GM21447 (cell line): ENCODE measurements at regions not wholly inside any gene's neighbourhood (a gene's known extent, or its start where the extent isn't known, plus 50 kb on each side); places are given as distances from the start of the nearest gene placed in this dataset.
A peak's percentile ranks its signal among the peaks of the same experiment; 100 is the strongest.

Experiments
- ATAC-seq: cut with Tn5 transposase; IDR thresholded peaks from one replicate; pipeline ENCODE4 v1.9.1; 2021; ENCODE audit not compliant: unreplicated experiment

DNA sequence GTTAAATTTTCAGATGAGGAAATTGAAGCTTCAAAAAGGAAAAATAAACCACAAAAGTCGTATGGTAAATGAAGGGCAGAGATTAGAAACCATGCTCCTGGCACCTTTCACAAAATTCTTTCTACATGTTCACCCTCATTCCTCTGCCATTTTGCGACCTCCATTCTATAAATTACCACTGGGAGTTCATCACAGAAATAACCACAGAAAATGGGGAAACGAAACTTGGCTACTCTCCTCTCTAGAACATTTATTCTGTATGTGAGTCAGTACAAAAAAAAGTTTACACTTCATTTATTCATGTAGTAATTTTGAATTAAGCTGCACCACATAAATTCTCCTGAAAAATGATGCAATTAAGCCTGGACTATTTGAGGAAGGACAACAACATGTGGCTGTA lies 320.9 kb upstream of the C1orf87 start:
- ATAC-seq, result no peak

DNA sequence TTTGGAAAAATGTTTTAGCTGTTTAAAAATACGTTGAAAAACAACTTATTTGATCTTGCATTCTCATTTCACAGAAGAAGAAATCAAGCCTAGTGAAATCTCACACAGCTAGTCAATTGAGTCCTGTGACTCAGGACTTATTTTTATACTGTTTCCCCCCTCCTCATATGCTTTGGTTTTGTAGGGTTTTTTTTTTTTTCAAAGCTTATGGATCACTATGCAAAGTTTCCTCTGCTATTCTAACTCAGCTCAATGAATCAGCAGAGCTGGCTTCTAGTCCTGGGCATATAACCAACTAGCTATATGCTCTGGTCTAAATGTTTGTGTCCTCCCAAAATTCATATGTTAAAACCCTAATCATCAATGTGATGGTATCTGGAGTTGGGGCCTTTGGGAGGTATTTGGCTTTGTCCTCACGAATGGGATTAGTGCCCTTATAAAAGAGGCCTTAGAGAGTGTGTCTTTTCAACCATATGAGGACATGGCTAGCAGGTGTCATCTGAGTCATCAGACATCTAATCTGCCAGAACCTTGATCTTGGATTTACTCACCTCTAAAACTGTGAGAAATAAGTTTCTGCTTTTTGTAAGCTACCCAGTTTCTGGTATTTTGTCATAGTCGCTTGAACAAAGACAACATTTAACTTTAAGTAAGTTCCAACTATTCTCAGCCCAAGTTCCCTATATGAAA lies 317.2 kb upstream of the C1orf87 start:
- ATAC-seq, result peak; percentile 68

DNA sequence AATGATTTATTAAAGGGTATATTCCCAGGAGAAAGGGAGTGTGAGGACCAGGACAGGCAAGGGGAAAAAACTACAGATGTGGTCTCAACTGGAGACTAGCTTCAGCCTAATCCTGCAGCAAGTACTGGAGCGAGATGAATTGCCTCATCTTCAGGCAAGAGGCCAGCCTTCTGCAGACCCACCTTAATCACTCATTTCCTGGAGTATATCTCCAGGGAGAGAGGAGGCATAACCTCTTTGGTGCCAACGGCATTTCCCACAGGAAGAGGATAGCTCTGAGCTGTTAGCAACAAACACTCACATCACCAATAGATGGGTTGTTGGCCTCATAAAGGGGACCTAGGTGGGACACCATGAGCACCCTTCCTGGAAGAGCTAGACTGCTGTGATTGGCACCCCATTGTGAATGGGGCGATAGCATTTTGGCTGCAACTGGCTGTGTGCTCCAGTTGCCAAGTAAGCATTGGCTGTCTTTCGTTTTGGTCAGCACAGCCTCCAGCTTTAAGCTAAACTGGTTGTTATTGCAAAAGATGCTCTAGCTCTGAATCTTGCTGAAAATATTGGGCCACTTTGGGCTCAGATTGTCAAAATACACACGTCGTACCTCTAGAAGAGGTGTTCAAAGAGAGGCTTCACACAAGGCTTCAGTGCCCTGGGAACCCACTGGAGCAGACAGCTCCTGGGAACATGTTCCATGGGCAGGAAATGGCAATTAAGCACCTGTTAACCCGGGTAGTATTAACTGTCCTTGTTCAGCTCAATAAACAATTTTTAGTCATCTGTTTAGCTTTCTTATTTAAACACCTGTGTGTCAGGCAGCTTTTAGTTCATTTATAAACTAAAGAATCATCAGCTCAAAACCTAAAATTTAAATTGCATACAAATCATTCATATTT lies 314.8 kb upstream of the C1orf87 start:
- ATAC-seq, result no peak

- no peak for ATAC-seq
Observed at GRCh38 chr1:60387175-60387574, 313.6 kb upstream of the C1orf87 start.

GRCh38 chr1:60386249-60386648 lies 312.7 kb upstream of the C1orf87 start:
- no peak for ATAC-seq

- ATAC-seq, result no peak
Observed at GRCh38 chr1:60376196-60376595, 302.6 kb upstream of the C1orf87 start.

DNA sequence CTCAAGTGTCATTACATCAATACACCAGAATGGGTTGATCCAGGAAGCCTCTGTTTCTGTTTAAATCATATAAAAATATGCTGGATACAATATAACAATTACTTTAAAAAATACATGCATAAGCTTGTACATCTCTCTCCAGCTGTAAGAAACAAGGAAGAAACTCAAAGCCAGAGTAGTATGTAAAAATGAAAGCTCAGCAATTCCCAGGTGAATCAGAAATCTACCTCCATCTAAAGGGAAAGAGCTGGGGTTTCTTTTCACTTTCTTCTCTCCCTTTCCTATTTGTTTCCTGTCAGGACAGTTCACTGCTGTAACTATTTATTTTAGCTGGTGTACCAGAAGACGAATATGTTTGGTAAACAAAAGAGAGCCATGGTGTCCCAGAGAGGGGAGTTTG lies 301.0 kb upstream of the C1orf87 start:
- ATAC-seq, result no peak

- ATAC-seq, result no peak
Observed at GRCh38 chr1:60367532-60367931, 294.0 kb upstream of the C1orf87 start.

GRCh38 chr1:60359431-60359830 lies 285.9 kb upstream of the C1orf87 start:
- no peak for ATAC-seq

DNA sequence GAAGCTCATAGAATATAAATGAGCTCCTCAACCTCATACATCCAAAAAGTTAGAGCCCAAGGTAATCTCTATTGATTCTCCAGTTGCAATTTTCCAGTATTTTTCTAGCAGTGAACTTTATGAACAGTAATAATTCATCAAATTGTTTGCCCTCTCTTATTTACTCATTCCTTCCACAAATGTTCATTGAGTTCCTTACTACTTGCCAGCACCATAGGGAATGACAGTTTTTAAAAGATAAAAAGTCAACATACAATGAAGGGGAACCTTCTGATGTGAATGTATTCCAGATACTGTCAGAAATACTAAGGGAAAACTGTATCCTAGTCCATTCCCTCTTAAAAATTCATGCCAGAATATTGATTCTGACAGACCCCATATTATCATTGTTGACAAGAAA lies 277.0 kb upstream of the C1orf87 start:
- no peak for ATAC-seq

- ATAC-seq, result no peak
Observed at GRCh38 chr1:60348884-60349283, 275.3 kb upstream of the C1orf87 start.

DNA sequence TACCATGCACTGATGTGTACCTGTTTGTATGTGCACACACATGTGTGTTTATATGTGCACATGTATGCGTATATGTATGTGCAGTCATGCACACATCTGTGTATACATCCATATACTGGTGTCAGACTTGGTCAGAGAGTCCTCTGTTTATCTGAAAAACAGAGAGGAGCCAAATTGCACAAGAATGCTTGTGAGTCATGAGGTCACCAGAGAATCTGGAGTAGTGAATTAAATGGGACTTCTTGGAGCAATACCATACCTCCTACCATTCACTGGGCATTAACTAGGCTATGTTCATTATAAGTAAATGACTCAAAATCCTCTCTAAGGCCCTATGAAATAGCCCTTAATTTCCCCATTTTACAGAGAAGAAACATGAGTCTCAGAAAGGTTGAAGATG lies 272.1 kb upstream of the C1orf87 start:
- ATAC-seq, result no peak

GRCh38 chr1:60345049-60345448 lies 271.5 kb upstream of the C1orf87 start:
- no peak for ATAC-seq

DNA sequence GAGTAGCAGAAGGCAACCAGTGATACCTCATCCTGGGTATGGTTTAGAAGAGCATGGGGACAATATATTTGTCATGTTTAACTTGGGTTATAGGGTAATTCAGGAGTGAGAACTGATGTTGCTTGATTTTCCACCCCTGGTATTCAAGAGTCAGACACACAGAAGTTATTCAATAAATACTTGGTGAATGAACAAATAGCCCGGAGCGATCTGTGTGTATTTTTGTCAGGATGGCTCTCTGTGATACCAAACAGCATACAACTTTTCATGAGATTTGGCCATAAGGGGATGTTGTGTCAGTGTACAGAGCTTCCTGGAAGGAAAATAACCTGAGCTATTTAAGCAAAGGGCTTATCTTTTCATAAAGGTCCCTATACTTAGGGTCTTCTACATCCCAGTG lies 270.2 kb upstream of the C1orf87 start:
- no peak for ATAC-seq

- no peak for ATAC-seq
Observed at GRCh38 chr1:60342569-60342968, 269.0 kb upstream of the C1orf87 start.

DNA sequence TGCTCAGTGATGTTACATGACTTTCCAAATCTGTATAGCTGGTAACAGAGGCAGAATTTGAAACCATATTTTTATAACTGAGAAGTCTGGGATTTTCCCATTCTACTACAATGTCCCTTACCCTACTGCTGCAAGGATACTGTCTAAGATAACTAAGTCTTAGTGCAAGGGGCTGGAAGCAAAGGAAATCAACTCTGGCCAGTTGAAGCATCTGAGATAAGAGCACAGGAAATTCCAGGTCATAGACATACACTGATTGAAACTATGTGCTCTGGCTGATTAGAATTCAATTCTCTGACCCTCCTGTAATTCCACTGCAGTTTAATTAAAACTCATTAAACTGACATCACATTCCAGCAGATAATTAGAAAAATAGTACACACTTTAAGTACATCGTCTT lies 267.7 kb upstream of the C1orf87 start:
- no peak for ATAC-seq

DNA sequence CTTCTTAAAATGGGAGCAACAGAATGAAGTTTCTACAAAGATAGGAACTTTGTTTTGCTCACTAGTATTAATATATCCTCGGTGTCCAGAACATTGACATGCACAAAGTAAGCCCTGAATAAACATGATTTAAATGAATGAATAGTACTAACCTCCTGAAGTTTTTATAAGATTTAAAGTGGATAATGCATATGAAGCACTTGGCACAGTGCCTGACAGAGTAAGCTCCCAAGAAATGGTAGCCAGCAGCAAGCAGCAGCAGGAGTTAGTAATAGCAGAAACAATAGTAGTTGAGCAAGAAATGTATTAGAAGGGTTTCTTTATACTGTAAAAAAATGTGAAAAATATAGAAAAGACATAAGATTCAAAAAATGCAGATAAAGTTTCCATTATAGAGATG lies 258.1 kb upstream of the C1orf87 start:
- ATAC-seq, result no peak

GRCh38 chr1:60329651-60330050 lies 256.1 kb upstream of the C1orf87 start:
- ATAC-seq, result no peak

GRCh38 chr1:60311838-60312237 lies 238.3 kb upstream of the C1orf87 start:
- ATAC-seq, result no peak

DNA sequence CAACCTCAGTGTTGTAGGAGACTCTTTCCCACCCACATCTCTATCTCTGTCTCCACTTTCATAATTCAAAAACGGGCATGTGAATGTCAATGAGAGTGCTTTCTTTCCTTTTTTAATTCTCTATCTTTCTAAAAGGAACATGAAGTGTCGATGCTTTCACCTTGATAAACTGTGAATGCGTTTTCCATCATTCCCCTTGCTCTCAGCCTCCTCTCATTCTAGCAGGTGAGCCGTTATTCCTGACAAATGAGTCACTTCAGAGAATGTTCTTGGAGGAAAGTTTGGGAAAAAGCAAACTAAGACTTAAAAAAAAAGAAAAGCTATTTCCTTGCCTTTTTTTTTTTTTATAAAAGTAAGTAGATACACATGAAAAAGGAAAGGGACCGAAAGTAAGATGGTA lies 226.0 kb upstream of the C1orf87 start:
- ATAC-seq, result no peak

DNA sequence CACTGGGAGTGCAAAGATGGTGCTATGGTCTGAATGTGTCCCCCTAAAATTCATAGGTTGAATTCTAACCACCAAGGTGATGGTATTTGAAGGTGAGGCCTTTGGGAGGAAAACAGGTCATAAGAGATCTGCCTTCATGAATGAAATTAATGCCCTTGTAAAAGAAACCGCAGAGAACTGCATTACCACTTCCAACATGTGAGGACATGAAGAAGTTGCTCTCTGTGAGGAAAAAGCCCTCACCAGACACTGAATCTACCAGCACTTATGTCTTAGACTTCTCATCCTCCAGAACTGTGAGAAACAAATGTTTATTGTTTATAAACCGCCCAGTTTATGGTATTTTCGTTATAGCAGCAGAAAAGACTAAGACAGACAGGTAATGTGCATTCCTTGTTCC lies 224.7 kb upstream of the C1orf87 start:
- ATAC-seq, result no peak

DNA sequence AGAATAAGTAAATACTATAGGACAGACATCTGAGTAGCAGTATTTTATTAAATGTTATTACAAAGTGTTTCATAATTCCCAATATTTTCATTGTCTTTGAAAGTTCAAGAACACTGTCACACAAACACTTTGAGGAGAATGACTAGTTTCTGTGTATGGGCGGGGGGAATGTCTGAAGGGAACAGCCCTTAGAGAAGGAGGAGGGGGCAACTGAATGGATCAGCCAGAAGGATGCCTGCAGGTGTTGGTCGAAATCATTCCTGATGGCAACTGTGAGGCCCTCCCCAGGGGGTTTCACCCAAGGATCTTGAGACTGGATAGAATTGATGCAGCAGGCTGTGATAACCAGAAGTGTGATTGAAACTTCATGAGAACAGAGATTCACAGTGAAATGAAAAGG lies 223.2 kb upstream of the C1orf87 start:
- ATAC-seq, result no peak
